Hematopoietic multipotent progenitor cell treated with erythropoietin and hydrocortisone succinate and interleukin-3 and kit ligand, for 17 days (in vitro differentiated cells): ENCODE measurements at regions not wholly inside any gene's neighbourhood (a gene's known extent, or its start where the extent isn't known, plus 50 kb on each side); places are given as distances from the start of the nearest gene placed in this dataset.
"Not testable (repeated sequence)": the region's sequence is repeated elsewhere in the genome, so short reads cannot be mapped to it uniquely, and the experiment has no call there.

Source experiments
- DNase-seq: peaks from one replicate; pipeline ENCODE4 v3.0.0-alpha.2; 2015; ENCODE audit warnings: low spot score

- DNase-seq = no peak
Observed at GRCh38 chr5:158602981-158603380, 496.7 kb downstream of the EBF1 start.

- no peak for DNase-seq
Observed at GRCh38 chr5:158601118-158601517, 498.6 kb downstream of the EBF1 start.

- no peak for DNase-seq
Observed at GRCh38 chr5:158600679-158601078, 499.0 kb downstream of the EBF1 start.

- DNase-seq = no peak
Observed at GRCh38 chr5:158599157-158599556, 500.6 kb downstream of the EBF1 start.

- DNase-seq = no peak
Observed at GRCh38 chr5:158594595-158595242, 505.0 kb downstream of the EBF1 start.

- DNase-seq = no peak
Observed at GRCh38 chr5:158593925-158594324, 505.8 kb downstream of the EBF1 start.

GRCh38 chr5:158591301-158591863 is 508.3 kb downstream of the EBF1 start:
- DNase-seq = no peak

GRCh38 chr5:158590746-158591300 is 508.9 kb downstream of the EBF1 start:
- DNase-seq = no peak

- DNase-seq = no peak
Observed at GRCh38 chr5:158589939-158590338, 509.8 kb downstream of the EBF1 start.

- DNase-seq = no peak
Observed at GRCh38 chr5:158588617-158589016, 511.1 kb downstream of the EBF1 start.

- DNase-seq = no peak
Observed at GRCh38 chr5:158586054-158586453, 513.7 kb downstream of the EBF1 start.

GRCh38 chr5:158582669-158583068 is 517.0 kb downstream of the EBF1 start:
- DNase-seq = not testable (repeated sequence)

GRCh38 chr5:158573829-158574228 is 525.9 kb downstream of the EBF1 start:
- no peak for DNase-seq

GRCh38 chr5:158570502-158570901 is 529.2 kb downstream of the EBF1 start:
- no peak for DNase-seq

- no peak for DNase-seq
Observed at GRCh38 chr5:158569534-158569933, 530.2 kb downstream of the EBF1 start.

- no peak for DNase-seq
Observed at GRCh38 chr5:158565017-158565789, 534.5 kb downstream of the EBF1 start.

- DNase-seq = no peak
Observed at GRCh38 chr5:158563760-158564390, 535.8 kb downstream of the EBF1 start.

- no peak for DNase-seq
Observed at GRCh38 chr5:158561562-158562190, 538.0 kb downstream of the EBF1 start.

GRCh38 chr5:158560170-158560569 is 539.5 kb downstream of the EBF1 start:
- no peak for DNase-seq

GRCh38 chr5:158559643-158560042 is 540.1 kb downstream of the EBF1 start:
- no peak for DNase-seq

GRCh38 chr5:158559066-158559465 is 540.6 kb downstream of the EBF1 start:
- no peak for DNase-seq

GRCh38 chr5:158553962-158554336 is 545.8 kb downstream of the EBF1 start:
- no peak for DNase-seq
